Stimulated activated naive CD8-positive, alpha-beta T cell treated with anti-CD3 and anti-CD28 coated beads, Interleukin-15, amount 100 ng/mL, for 72 hours (primary cell): ENCODE measurements at regions not wholly inside any gene's neighbourhood (a gene's known extent, or its start where the extent isn't known, plus 50 kb on each side); places are given as distances from the start of the nearest gene placed in this dataset.

Experiments
- ATAC-seq: fragments of 150-1000 bp; cut with Tn5 transposase; 2 replicates; pipeline ENCODE4 v1.10.0; 2021; ENCODE audit warnings: mild to moderate bottlenecking, moderate library complexity
- DNase-seq, 2 donors: peaks; one replicate each; pipeline ENCODE4 v3.0.0; 2021 to 2022
- H3K27ac Mint-ChIP-seq, 2 donors: one replicate each; pipeline ENCODE4 v1.8.0; 2022; ENCODE audit warnings: mild to moderate bottlenecking in 2 of 2, mixed read lengths in 2 of 2, moderate library complexity in 2 of 2
- H3K27me3 Mint-ChIP-seq: one replicate; pipeline ENCODE4 v1.8.0; 2022; ENCODE audit warnings: mixed read lengths
- H3K4me1 Mint-ChIP-seq: one replicate; pipeline ENCODE4 v1.8.0; 2022; ENCODE audit warnings: mild to moderate bottlenecking, mixed read lengths
- H3K4me3 Mint-ChIP-seq, 2 donors: one replicate each; pipeline ENCODE4 v1.8.0; 2022; ENCODE audit warnings: mild to moderate bottlenecking in 2 of 2, mixed read lengths in 2 of 2, moderate library complexity in 1 of 2
- H3K9me3 Mint-ChIP-seq, 2 donors: one replicate each; pipeline ENCODE4 v1.8.0; 2022; ENCODE audit warnings: mixed read lengths in 2 of 2

GRCh38 chr17:17424552-17424951 lies 52.2 kb upstream of the MED9 start:
- ATAC-seq (no peak), DNase-seq (no peak)
- no peak overlapping the region for H3K27ac Mint-ChIP-seq
- H3K27me3 Mint-ChIP-seq = no peaks in the 10 kb centered on the region
- no peak overlapping the region for H3K4me3 Mint-ChIP-seq
- H3K4me1 Mint-ChIP-seq = no peaks in the 10 kb centered on the region
- H3K9me3 Mint-ChIP-seq = peaks cover 0 to 9% of the 10 kb centered on the region in 2 donors

- Mint-ChIP-seq H3K27me3 (no peaks in the 10 kb centered on the region), H3K27ac (no peak overlapping the region), H3K9me3 (peaks cover 0 to 9% of the 10 kb centered on the region in 2 donors), H3K4me3 (no peak overlapping the region), H3K4me1 (no peaks in the 10 kb centered on the region)
- no peak for DNase-seq
- ATAC-seq = no peak
Measured at GRCh38 chr17:17425005-17425404, 51.8 kb upstream of the MED9 start.

GRCh38 chr17:17425591-17425990 lies 51.2 kb upstream of the MED9 start:
- Mint-ChIP-seq H3K4me3 (no peak overlapping the region), H3K27me3 (no peaks in the 10 kb centered on the region), H3K27ac (no peak overlapping the region), H3K4me1 (no peaks in the 10 kb centered on the region), H3K9me3 (peaks cover 0 to 9% of the 10 kb centered on the region in 2 donors)
- ATAC-seq (no peak), DNase-seq (no peak)

- no peak overlapping the region for H3K27ac Mint-ChIP-seq
Measured at GRCh38 chr17:17426184-17426583, 50.6 kb upstream of the MED9 start.

More at GRCh38 chr17:17426184-17426583, 50.6 kb upstream of the MED9 start:
- no peak overlapping the region for H3K4me3 Mint-ChIP-seq
- DNase-seq (no peak), ATAC-seq (no peak)
- H3K9me3 Mint-ChIP-seq = peaks cover 0 to 9% of the 10 kb centered on the region in 2 donors
- H3K4me1 Mint-ChIP-seq = no peaks in the 10 kb centered on the region
- no peaks in the 10 kb centered on the region for H3K27me3 Mint-ChIP-seq
